IPS-15b (cell line): ENCODE measurements at regions not wholly inside any gene's neighbourhood (a gene's known extent, or its start where the extent isn't known, plus 50 kb on each side); places are given as distances from the start of the nearest gene placed in this dataset.

Experiments
- H3K27me3 ChIP-seq: one replicate; pipeline ENCODE4 v1.6.1; 2013; ENCODE audit warnings: low read length; ENCODE audit not compliant: control insufficient read depth, insufficient read depth
- H3K36me3 ChIP-seq: one replicate; pipeline ENCODE4 v1.6.1; 2013; ENCODE audit warnings: low read length; ENCODE audit not compliant: control insufficient read depth, insufficient read depth
- H3K4me1 ChIP-seq: one replicate; pipeline ENCODE4 v1.6.1; 2013; ENCODE audit warnings: mild to moderate bottlenecking, low read length; ENCODE audit not compliant: control insufficient read depth, insufficient read depth
- H3K4me3 ChIP-seq: one replicate; pipeline ENCODE4 v1.5.1; 2013; ENCODE audit warnings: low read depth, low read length
- H3K9ac ChIP-seq: one replicate; pipeline ENCODE4 v1.6.1; 2013; ENCODE audit warnings: low read depth, mild to moderate bottlenecking, low read length
- H3K9me3 ChIP-seq: one replicate; pipeline ENCODE4 v1.6.1; 2013; ENCODE audit warnings: mild to moderate bottlenecking, low read length; ENCODE audit not compliant: control insufficient read depth, insufficient read depth

DNA sequence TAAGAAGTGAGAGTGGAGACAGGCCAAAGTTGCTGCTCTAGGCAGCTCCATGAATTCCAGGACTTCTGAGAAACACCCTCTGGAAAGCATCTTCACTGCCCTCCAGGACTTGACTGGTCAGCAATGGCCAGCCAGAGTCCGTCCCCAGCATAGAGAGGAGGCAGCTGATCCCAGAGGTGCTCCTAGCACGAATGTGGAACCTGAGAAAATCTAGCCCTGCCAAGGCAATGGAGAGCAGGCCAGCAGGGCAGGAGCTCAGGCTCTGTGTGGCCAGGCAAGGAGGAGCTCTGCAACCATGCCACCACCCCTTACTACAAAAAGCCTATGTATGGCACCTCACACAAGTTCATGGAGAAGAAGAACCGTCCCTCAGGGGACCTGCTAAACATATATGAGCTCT, 56.1 kb upstream of the SPTLC1 start:
- Histone ChIP-seq H3K4me3 (no peak overlapping the region), H3K9ac (no peak overlapping the region), H3K9me3 (no peaks in the 10 kb centered on the region), H3K36me3 (no peaks in the 10 kb centered on the region), H3K27me3 (no peaks in the 10 kb centered on the region), H3K4me1 (no peaks in the 10 kb centered on the region)

DNA sequence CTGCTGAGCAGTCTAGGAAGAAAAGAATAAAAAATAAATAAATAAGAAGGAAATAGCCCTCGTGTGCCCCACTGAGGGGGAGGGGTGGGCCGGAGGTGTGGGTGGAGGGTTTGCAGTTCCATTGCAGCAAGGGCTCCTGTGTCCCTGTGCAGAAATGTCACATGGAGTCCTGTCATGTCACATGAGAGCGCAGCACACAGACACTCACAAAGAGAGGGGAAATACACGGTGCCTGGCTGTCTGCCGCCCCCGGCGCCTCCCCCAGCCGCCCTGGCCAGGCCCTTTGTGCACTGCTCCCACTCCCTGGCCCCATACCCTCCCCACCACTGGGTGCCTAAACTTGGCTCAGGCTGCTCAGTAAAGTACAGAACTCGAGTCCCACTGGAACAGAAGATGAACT, 55.6 kb upstream of the SPTLC1 start:
- H3K4me3 ChIP-seq, result no peak overlapping the region
- H3K9me3 ChIP-seq, result no peaks in the 10 kb centered on the region
- H3K36me3 ChIP-seq, result no peaks in the 10 kb centered on the region
- no peaks in the 10 kb centered on the region for H3K4me1 ChIP-seq
- no peaks in the 10 kb centered on the region for H3K27me3 ChIP-seq
- no peak overlapping the region for H3K9ac ChIP-seq

DNA sequence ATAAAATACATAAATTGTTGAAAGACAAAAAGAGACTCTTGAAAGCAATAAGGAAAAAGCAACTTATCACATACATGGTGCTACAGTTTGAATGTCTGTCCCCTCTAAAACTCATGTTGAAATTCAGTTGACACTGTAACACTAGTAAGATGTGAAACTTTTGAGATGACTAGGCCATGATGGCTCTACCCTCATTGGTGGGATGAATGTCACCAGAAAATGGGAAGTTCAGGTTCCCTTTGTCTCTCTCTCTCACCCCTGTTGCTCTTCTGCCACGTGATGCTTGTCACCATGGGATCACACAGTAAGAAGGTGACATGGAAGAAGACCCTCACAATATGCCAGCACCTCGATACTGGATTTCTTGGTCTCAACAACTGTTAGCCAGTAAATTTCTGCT, 50.3 kb upstream of the SPTLC1 start:
- Histone ChIP-seq H3K9me3 (no peaks in the 10 kb centered on the region), H3K4me3 (no peak overlapping the region), H3K4me1 (no peaks in the 10 kb centered on the region), H3K36me3 (no peaks in the 10 kb centered on the region), H3K9ac (no peak overlapping the region), H3K27me3 (no peaks in the 10 kb centered on the region)
